Superior temporal gyrus (tissue), 1 donor: ENCODE measurements at regions not wholly inside any gene's neighbourhood (a gene's known extent, or its start where the extent isn't known, plus 50 kb on each side); places are given as distances from the start of the nearest gene placed in this dataset.

Source experiments
- DNase-seq: peaks from one replicate; pipeline ENCODE4 v3.0.0-alpha.2; 2016; ENCODE audit errors: extremely low spot score

DNA sequence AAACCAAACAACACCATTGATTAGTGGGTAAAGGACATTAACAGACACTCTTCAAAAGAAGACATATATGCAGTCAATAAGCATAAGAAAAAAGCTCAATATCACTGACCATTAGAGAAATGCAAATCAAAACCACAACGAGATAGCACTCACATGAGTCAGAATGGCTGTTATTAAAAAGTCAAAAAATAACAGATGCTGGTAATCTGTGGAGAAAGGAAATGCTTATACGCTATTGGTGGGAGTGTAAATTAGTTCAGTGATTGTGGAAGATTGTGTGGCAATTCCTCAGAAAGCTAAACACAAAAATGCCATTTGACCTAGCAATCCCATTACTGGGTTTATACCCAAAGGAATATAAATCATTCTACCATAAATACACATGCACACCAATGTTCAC lies 182.6 kb downstream of the TRPC6 start:
- no peak for DNase-seq

DNA sequence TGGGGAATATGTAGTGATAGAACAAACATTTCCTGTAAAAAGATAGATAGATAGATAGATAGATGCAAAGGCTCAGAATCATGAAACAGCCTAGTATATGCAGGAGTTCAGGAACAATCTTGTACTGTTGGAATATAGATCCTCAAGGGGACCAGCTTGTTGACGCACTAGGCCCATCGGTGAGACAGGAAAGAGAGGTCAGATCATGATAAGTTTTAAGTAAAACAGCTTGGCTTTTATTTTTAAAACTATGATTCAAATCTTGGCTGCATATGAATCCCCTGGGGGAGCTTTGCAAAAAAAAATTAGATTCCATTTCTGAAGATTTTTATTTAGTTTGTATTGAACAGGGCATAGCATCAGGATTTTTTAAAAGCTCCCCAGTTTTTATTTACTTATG lies 185.8 kb downstream of the TRPC6 start:
- DNase-seq, result no peak

DNA sequence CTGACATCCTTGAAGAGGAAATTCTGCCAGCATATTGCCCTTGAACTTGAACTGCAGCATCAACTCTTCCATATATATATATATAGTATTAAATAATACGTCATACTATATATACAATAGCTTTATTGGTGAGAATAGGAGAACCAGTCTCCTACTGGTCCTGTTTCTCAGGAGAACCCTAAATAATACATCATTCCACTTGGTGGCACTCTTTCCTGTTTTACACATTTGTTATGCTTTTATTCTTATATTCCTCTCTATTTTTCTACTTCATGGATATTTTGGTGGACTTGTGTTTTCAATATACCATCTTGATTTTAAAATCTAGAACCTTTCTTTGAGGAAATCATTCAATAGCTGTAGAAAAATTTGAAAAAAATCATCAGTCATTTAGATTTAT lies 193.3 kb downstream of the TRPC6 start:
- DNase-seq, result no peak

DNA sequence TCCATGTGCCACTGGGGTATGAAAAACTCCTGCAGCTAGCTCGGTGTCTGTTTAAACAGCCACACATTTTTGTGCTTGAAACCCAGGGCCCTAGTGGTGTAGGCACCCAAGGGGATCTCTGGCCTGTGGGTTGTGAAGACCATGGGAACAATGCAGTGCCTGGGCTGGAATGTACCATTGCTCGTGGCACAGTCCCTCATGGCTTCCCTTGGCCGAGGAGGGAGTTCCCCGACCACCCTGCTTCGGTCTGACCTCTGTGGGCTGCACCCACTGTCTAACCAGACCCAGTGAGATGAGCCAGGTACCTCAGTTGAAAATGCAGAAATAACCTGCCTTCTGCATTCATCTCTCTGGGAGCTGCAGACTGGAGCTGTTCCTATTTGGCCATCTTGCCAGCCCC lies 214.0 kb downstream of the TRPC6 start:
- no peak for DNase-seq

DNA sequence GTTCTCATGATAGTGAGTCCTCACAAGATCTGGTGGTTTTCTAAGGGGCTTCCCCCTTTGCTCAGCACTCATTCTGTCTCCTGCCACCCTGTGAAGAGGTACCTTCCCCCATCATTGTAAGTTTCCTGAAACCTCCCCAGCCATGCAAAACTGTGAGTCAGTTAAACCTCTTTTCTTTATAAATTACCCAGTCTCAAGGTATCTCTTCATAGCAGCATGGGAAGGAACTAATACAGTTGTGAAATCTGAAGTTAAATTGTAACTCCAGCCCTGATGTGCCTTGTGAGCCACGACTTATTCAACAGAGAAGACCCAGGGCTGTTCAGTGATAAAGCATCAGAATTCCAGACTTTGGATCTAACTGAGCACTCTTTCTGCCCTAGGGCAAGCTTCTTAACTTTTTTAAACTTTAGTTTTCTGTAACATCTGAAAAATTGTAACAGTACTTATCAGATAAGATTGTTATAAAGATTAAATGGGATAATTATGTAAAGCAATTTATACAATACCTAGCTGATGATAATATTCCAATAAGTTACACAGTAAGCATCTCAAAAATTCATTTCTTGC lies 220.0 kb downstream of the TRPC6 start:
- no peak for DNase-seq

DNA sequence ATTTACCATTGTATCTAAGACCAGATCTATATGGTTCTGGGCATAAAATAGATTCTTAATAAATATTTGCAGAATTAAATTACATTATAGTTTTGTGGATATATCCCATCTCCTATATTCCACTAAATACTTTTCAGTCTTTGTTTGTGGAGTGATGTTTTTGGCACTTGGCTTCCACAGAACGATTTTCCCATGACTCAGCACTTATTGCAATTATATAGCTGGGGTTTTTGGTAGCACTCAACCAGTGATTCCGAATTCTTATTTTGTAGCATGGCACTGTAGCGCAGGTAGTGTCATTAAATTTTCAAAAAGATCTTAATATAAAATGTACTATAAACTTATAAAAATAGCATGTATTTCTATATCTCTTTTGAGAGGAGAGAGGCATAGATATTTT lies 221.2 kb downstream of the TRPC6 start:
- no peak for DNase-seq

DNA sequence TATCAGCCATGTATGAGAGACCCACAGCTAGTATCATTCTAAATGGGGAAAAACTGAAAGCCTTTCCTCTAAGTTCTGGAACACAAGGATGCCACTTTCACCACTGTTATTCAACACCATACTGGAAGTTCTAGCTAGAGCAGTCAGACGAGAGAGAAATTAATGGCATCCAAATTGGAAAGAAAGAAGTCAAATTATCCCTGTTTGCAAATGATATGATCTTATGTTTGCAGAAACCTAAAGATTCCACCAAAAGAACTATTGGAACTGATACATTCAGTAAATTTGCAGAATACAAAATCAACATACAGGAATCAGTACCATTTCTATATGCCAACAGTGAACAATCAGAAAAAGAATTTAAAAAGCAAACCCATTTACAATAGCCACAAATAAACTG lies 226.0 kb downstream of the TRPC6 start:
- no peak for DNase-seq

DNA sequence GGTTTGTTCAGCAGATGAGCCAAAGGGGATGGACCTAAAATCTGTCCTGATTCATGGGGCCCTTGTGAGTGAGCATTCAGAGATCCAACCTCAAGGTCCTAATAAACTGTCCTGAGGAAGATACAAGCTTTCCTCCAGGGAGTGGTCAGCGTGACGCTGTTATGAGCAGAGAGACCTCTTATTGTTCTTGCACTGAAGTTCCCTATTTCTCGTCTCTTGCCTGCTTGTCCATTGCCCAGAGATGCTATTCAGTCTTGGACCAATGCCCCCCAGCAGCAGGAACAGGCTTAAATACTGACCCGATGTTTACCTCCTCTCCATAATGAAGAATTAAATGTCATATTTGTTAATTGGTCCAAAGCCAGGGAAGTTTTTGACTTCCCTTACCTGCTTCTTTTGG lies 225.2 kb upstream of the PGR start:
- no peak for DNase-seq

DNA sequence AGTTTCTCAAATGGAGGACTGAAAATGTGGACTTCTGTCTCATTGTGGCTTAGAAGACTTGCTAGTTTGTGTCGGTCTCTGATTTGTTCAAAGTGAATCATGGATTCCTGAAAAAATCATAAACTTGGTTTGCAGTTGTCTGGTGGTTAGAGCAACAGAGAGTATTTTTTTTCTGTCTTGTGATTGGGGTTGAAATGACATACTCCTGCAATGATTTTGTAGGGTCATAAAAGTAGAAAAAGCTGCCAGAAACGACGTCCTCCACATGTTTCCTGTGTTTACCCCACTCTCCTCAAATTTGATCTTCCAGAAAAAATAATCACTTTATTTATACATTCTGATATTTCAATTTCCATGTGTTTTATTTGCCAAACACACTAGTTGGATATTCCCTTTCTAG lies 219.2 kb upstream of the PGR start:
- DNase-seq, result no peak

DNA sequence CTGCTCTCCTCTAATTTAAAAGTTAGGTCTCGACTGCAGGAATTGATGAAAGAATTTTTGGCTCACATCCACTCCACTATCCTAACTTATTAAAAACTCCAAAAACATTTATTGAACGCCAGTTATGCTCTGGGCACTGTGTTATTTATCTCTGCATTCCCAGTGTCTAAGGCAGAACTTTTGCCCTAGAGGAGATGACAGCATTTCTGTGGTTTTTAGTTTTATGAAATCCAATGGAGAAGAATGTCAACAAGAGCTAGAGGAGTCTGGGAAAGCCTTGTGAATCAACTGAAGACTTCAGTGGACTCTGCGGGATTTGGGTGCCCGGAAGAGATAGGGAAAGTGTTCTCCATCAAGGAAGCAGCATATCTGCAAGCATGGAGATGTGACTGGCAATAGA lies 217.0 kb upstream of the PGR start:
- DNase-seq, result no peak

DNA sequence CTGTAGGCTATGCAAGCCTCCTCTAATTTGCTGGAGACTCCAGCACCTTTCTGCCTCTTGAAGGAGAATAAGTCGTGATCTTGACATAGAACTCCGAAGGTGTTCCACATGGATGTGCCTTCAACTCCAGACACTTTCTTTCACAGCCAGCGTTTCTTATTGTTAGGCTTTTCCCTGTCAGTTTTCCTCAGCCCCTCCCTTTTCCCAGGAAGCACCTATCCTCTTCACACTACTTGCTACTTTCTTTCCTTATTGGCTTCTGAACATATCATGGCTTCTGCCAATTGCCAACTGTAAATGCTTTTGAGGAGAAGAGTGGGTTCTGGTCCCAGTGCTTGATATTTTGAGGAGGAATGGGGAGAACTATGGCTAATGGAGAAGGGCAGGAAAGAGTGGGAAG lies 216.3 kb upstream of the PGR start:
- DNase-seq, result no peak

DNA sequence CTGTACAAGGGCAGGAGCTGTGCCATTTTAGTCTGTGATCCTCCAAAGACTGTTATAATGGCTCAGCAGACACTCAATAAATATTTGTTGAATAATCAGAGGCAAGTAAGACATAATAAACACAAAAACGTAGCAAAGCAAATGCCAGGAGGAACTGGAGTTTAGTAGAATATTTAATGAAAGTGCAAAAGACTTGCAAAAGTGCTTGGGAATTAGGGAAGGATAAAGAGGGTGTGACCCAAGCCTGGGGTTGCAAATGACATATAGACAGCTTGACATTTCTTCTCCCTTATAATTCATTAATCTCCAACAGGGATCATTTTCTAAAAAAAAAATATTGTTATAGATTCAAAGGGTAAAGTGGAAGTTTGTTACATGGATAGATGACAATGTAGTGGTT lies 212.7 kb upstream of the PGR start:
- no peak for DNase-seq

DNA sequence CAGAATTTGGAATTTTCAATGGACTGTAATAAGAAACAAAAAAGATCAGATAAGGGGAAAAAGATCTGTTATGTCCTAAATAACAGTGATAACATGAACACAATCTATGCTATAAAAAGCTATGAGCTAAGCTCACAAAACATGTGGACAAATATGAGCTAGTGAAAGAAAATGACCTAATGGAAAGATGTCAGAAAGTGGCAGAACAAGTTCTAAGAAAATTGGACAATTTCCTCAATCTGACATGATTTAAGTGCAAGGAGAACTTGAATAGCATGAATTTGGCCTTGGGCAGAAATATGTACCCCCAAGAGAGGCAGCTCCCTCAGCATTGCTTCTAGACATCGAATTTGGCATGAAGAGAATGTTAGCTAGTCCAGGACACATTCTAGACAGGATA lies 212.0 kb upstream of the PGR start:
- no peak for DNase-seq

DNA sequence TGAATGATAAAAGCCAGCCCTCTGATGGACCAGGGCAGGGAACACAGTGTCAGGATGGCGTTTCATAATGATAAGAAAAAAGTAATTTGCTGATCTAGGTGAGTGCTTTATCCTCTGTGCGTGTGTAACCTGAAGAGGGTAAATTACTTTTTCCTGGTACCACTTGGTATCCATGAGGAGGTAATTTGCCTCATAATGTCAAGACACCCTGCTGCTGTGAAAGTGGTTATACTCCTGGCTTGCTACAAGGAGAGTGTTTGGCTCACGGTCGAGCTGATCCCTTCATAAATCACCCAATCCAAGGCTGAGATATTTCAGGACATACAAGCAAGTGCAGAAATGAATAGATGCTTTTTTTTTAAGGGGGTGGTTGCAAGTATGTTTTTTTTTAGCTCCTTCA lies 207.2 kb upstream of the PGR start:
- DNase-seq, result no peak

DNA sequence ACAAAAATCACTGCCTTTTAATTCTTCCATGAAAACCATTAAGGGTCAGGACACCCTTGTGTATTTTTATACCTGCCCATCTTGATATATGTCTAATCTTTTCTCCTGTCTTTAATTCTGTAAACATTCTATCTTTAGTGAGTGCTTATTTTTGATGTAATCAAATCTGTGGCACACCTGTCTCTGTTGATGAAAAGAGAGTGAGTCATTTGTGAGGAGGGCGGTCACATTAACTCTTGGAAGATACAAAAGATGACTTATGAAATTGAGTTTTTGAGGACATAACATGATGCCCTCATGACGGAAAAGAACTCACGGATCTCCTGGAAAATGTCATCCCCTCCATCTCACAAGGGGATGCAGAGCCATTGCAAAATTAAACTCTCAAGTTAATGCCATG lies 206.5 kb upstream of the PGR start:
- no peak for DNase-seq

DNA sequence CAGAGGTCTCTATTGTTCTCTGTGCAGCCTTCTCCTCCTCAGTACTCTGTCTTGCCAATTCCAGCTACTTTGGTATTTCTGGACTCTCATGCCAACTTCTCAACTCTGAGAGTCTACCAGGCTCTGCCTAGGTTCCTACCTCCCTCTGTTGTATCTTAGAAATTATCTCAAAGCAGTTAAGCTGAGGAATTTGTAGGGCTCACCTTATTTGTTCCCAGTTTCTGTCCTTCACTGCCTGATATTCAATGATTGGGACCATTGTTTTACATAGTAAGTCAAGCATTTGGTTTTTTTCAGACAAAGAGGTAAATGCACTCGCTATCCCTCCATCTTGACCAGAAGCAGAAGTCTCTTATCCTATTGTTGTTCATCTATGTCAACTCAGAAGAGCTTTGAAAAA lies 205.0 kb upstream of the PGR start:
- DNase-seq, result no peak

DNA sequence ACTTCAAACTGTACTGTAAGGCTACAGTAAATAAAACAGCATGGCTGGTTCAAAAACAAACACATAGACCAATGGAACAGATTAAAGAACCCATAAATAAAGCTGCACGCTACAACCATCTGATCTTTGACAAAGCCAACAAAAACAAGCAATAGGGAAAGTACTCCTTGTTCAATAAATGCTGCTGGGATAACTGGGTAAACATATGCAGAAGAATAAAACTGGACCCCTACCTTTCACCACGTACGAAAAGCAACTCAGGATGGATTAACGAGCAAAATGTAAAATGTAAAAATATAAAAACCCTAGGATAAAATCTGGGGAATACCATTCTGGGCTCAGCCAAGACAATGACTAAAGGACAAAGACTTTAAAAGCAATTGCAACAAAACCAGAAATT lies 201.8 kb upstream of the PGR start:
- DNase-seq, result no peak

DNA sequence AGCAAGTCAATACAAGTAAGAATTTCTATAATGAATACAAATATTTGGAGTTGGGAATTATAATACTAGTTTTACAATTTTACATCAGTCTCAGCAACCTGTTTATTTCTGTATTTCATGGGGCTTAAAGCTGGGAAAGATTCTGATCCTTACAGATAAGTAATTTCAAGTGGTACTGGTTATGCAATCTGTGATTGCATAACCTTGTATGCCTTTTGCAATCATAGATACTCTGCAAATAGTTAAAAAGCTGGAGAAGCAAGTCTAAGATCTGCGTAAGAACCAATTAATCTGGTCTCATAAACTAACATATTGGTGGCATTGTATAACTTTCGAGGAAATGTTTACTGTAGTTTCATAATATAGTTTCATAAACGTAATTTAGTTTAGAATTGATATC lies 198.3 kb upstream of the PGR start:
- DNase-seq, result no peak

DNA sequence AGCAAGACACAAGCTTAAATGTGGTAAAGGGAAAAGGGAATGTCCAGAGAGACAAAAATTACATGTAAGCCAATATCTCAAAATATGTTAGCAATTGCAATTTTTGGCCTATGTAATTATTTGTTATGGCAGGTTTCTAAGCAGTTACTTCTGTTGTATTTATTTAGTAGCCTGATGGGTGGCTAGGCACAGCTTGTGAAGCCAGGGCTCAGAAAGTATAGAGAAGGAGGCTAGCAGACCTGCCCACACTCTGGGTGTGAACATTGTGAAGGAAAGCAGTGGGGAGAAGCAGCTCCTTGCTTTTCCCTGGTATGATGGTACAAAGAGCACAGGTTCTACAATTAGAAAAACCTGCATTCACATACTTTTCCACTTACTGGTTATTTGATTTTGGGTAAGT lies 196.5 kb upstream of the PGR start:
- no peak for DNase-seq

DNA sequence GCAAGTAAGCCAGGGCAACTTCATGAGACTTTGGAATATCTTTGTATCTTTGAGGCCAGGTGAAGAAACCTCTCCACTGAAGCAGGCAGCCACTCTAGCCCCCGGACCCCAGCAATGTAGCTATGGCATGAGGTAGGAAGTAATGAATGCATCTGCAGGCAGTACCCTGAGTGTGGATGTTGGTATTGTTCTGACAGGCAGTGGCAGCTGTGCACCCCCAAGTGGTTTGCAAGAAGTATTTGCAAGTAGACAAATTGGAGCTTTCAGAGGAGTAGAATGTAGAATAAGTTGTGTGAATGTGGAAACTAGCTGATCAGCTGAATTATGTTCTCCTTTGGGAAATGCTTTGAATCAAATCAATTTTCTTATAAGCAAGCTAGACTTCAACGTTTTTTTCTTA lies 194.4 kb upstream of the PGR start:
- DNase-seq, result no peak

DNA sequence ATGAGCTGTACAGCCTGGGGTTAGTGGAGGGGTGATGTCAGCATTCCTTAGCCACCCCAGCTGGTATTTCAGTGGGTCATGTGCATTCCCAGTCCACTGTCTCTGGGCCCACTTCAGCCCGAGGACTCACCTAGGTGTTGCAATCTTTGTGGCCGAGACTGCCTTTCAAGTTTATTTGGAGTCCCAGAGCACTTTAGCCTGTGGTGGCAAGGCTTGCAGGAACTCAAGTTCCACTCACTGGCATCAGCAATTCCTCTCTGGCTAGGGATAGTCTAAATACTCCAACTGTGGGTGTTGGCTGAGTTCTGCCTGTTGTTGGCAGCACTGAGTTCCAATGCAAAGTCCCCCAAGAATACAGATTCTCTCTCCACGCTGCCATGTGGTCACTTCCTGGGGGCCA lies 191.6 kb upstream of the PGR start:
- no peak for DNase-seq

DNA sequence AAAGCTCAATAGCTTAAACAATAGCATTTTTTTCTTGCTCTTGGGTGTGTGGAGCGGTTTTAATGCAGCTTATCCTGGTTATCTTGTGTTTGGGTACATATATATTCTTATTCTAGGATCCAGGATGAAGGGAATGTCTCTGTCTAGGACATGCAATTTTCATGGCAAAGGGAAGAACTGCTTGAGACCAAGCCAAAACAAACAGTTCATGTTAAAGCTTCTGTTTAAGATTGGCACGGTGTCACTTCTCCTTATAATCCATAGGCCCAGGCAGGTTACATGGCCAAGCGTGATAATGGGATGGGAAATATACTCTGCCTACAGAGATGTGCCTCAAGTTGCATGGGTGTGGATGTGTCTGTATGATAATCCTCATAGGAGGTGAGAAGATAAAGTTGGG lies 177.1 kb upstream of the PGR start:
- no peak for DNase-seq

DNA sequence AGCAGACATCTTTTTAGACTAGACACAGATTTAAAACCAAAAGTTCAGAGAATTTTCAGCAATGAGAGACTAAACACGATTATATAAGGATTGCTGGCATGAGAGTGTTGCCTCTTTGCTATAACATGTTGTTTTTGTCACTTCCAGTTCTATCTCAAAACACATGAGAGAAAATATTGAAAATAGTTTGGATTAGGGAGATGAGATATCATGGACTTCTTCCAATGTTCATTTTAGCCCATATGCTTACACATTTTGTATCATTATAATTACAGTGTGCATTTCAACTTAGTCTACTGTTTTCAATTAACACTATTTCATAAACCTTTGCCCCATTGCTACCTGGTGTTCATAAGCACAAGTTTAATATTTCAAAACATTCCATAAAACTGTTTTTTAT lies 175.9 kb upstream of the PGR start:
- DNase-seq, result no peak

DNA sequence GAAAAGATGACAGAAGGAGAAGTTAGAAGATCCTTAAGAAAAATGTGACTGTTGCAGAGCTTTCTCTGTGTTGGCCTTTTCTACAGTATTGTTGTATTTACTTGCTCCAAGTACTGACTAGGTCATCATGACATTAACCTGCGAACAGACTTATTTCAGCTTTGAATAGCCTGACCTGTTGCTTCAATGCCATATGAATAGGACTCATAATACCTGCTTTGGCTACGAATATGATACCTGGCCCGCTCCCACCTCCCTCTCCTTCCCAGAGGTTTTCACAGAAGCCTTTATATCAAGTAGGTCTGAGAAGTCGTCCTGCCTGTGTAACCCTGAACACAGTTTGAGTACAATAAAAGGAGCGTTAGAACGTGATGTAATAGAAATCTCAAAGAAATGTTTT lies 169.6 kb upstream of the PGR start:
- DNase-seq, result no peak

DNA sequence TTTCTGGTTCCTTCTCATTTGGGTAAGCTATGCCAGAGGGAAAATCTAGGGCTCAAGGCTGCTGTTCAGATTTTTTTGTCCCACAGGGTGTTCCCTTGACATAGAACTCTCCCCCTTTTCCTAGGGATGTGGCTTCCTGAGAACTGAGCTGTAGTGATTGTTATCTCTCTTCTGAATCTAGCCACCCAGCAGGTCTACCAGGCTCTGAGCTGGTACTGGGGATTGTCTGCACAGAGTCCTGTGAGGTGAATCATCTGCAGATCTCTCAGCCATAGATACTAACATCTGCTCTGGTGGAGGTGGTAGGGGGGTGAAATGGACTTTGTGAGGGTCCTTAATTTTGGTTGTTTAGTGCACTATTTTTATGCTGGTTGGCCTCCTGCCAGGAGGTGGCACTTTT lies 167.3 kb upstream of the PGR start:
- no peak for DNase-seq
